Keratinocyte (primary cell): ENCODE measurements at regions not wholly inside any gene's neighbourhood (a gene's known extent, or its start where the extent isn't known, plus 50 kb on each side); places are given as distances from the start of the nearest gene placed in this dataset.

Experiments used
- DNase-seq: peaks from one replicate; pipeline ENCODE4 v3.0.0-alpha.2; 2011; ENCODE audit warnings: low read depth, missing footprints, low spot score
- FAIRE-seq: peaks from 2 replicates; lab custom pipeline; 2011; peaks lifted over from hg19 to GRCh38; lab: Jason Lieb, UNC
- H2AFZ ChIP-seq: 2 replicates; pipeline ENCODE4 v1.6.0; 2012; ENCODE audit warnings: low read length, control low read depth, inconsistent platforms; ENCODE audit not compliant: control insufficient read depth
- H3K27ac ChIP-seq: 2 replicates; pipeline ENCODE4 v1.5.1; 2011; ENCODE audit warnings: low read length; ENCODE audit not compliant: control insufficient read depth, insufficient read depth
- H3K27me3 ChIP-seq: 3 replicates; pipeline ENCODE4 v1.6.0; 2011; ENCODE audit warnings: low read length; ENCODE audit not compliant: control insufficient read depth, insufficient read depth; ENCODE audit errors: extremely low read depth
- H3K36me3 ChIP-seq, 2 experiments: 2 replicates in 1 of 2; 3 replicates in 1 of 2; pipeline ENCODE4 v1.5.1; 2011; ENCODE audit warnings: low read length in 2 of 2, mild to moderate bottlenecking in 1 of 2; ENCODE audit not compliant: control insufficient read depth in 2 of 2, insufficient read depth in 2 of 2; ENCODE audit errors: extremely low read depth in 1 of 2
- H3K4me1 ChIP-seq: 3 replicates; pipeline ENCODE4 v1.5.1; 2011; ENCODE audit warnings: low read length; ENCODE audit not compliant: control insufficient read depth, insufficient read depth; ENCODE audit errors: extremely low read depth
- H3K4me2 ChIP-seq: 3 replicates; pipeline ENCODE4 v1.6.0; 2011; ENCODE audit warnings: low read depth, low read length; ENCODE audit not compliant: control insufficient read depth, insufficient read depth; ENCODE audit errors: extremely low read depth
- H3K4me3 ChIP-seq, 3 experiments: fragments of 200-600 bp in 1 of 3; sonication (generic) in 1 of 3; 2 replicates in 2 of 3; 3 replicates in 1 of 3; pipeline ENCODE4 v1.5.1; 2011 to 2016; ENCODE audit warnings: low read length in 3 of 3, mild to moderate bottlenecking in 3 of 3, control low read depth in 2 of 3, inconsistent platforms in 1 of 3, low read depth in 1 of 3, mixed read lengths in 1 of 3, mixed run types in 1 of 3, moderate library complexity in 1 of 3; ENCODE audit not compliant: control insufficient read depth in 2 of 3, insufficient read depth in 2 of 3; ENCODE audit errors: extremely low read depth in 1 of 3
- H3K79me2 ChIP-seq: 2 replicates; pipeline ENCODE4 v1.6.0; 2012; ENCODE audit warnings: low read length; ENCODE audit not compliant: control insufficient read depth, insufficient read depth
- H3K9ac ChIP-seq: 3 replicates; pipeline ENCODE4 v1.6.0; 2011; ENCODE audit warnings: low read length; ENCODE audit not compliant: control insufficient read depth, insufficient read depth; ENCODE audit errors: extremely low read depth
- H3K9me1 ChIP-seq: 3 replicates; pipeline ENCODE4 v1.6.0; 2011; ENCODE audit warnings: low read length; ENCODE audit not compliant: control insufficient read depth, insufficient read depth; ENCODE audit errors: extremely low read depth
- H3K9me3 ChIP-seq: 2 replicates; pipeline ENCODE4 v1.5.1; 2012; ENCODE audit warnings: low read depth, low read length; ENCODE audit not compliant: control insufficient read depth
- H4K20me1 ChIP-seq: 3 replicates; pipeline ENCODE4 v1.6.0; 2011; ENCODE audit warnings: low read length; ENCODE audit not compliant: control insufficient read depth, insufficient read depth; ENCODE audit errors: extremely low read depth
- CTCF ChIP-seq, 3 experiments: IDR thresholded peaks in 1 of 3; conservative IDR thresholded peaks in 1 of 3; optimal IDR thresholded peaks in 1 of 3; 2 replicates in 2 of 3; 3 replicates in 1 of 3; pipeline versions ENCODE3 to v1.5.1; 2011; ENCODE audit warnings: low read length in 3 of 3, mild to moderate bottlenecking in 3 of 3, moderate library complexity in 2 of 3, control low read depth in 1 of 3, inconsistent platforms in 1 of 3; ENCODE audit not compliant: insufficient read depth in 2 of 3; ENCODE audit errors: extremely low read depth in 1 of 3
- EZH2 ChIP-seq: IDR thresholded peaks from one replicate; pipeline ENCODE4 v1.6.1; 2012; ENCODE audit warnings: inconsistent platforms, mild to moderate bottlenecking, low read length, moderate library complexity
- dilution Hi-C: fragments of 300-500 bp; cut with MboI; formaldehyde crosslinking; loops from one replicate; pipeline ENCODE4 v1.7.0; 2020; ENCODE audit warnings: low sequenced_read_pairs; ENCODE audit not compliant: extremely low pct_ligation_motif_present

GRCh38 chr15:93176065-93176464 is 87.1 kb upstream of the RGMA start:
- TF ChIP-seq EZH2 = no peak
- no peak for TF ChIP-seq CTCF (optimal IDR thresholded peaks at IDR 0.05 in 1 of 3, IDR thresholded peaks at IDR 0.05 in 1 of 3, conservative IDR thresholded peaks at IDR 0.05 in 1 of 3; ENCODE audit: extremely low read depth in 1 of 3, insufficient read depth in 2 of 3, low read length in 3 of 3)
- H3K79me2 ChIP-seq = no peaks in the 10 kb centered on the region
- H3K27me3 ChIP-seq = no peaks in the 10 kb centered on the region
- peaks cover 12% of the 10 kb centered on the region for H3K4me1 ChIP-seq
- no peak overlapping the region for H3K9ac ChIP-seq
- no peak overlapping the region for H3K4me2 ChIP-seq
- H3K36me3 ChIP-seq = no peaks in the 10 kb centered on the region
- no peaks in the 10 kb centered on the region for H4K20me1 ChIP-seq
- no peak overlapping the region for H3K27ac ChIP-seq
- dilution Hi-C loops = no loop called here
- no peaks in the 10 kb centered on the region for H3K9me1 ChIP-seq
- no peaks in the 10 kb centered on the region for H3K9me3 ChIP-seq
- no peak for FAIRE-seq
- H2AFZ ChIP-seq = no peak overlapping the region
- no peak for DNase-seq
- no peak overlapping the region for H3K4me3 ChIP-seq

- dilution Hi-C loops = no loop called here
- DNase-seq (no peak), FAIRE-seq (no peak)
- no peaks in the 10 kb centered on the region for H3K9me3 ChIP-seq
- no peak overlapping the region for H3K4me2 ChIP-seq
- no peaks in the 10 kb centered on the region for H4K20me1 ChIP-seq
- H3K9me1 ChIP-seq = no peaks in the 10 kb centered on the region
- H3K9ac ChIP-seq = no peak overlapping the region
- no peak overlapping the region for H3K4me3 ChIP-seq
- H3K79me2 ChIP-seq = no peaks in the 10 kb centered on the region
- H3K36me3 ChIP-seq = no peaks in the 10 kb centered on the region
- peaks cover 12% of the 10 kb centered on the region for H3K4me1 ChIP-seq
- no peak overlapping the region for H3K27ac ChIP-seq
- H3K27me3 ChIP-seq = no peaks in the 10 kb centered on the region
- no peak overlapping the region for H2AFZ ChIP-seq
- TF ChIP-seq CTCF (optimal IDR thresholded peaks at IDR 0.05 in 1 of 3, IDR thresholded peaks at IDR 0.05 in 1 of 3, conservative IDR thresholded peaks at IDR 0.05 in 1 of 3; ENCODE audit: extremely low read depth in 1 of 3, insufficient read depth in 2 of 3, low read length in 3 of 3) (no peak), EZH2 (no peak)
Measured at GRCh38 chr15:93174836-93175235, 85.8 kb upstream of the RGMA start.
